ENCODE measurements at regions not wholly inside any gene's neighbourhood (a gene's known extent, or its start where the extent isn't known, plus 50 kb on each side); places are given as distances from the start of the nearest gene placed in this dataset.

- no peak for DNase-seq
Measured at GRCh38 chr5:59999056-59999455, 105.5 kb upstream of the PDE4D start.

- no peak for DNase-seq
Measured at GRCh38 chr5:59992206-59992605, 98.7 kb upstream of the PDE4D start.

- DNase-seq: no peak
Measured at GRCh38 chr5:59988396-59988795, 94.9 kb upstream of the PDE4D start.

- DNase-seq: no peak
Measured at GRCh38 chr5:59976342-59976741, 82.8 kb upstream of the PDE4D start.

GRCh38 chr5:59972043-59972442, 78.5 kb upstream of the PDE4D start:
- DNase-seq: no peak

GRCh38 chr5:59959330-59959729, 65.8 kb upstream of the PDE4D start:
- no peak for DNase-seq

GRCh38 chr5:59956130-59956783, 62.7 kb upstream of the PDE4D start:
- DNase-seq: peak in 1 of 56 donors; percentile 2

GRCh38 chr5:59955241-59955640, 61.7 kb upstream of the PDE4D start:
- peak in 1 of 56 donors; percentile 1 for DNase-seq

- no peak for DNase-seq
Measured at GRCh38 chr5:59943452-59944113, 50.1 kb upstream of the PDE4D start.

Measured in amygdala (tissue), 56 donors.